ENCODE measurements at regions not wholly inside any gene's neighbourhood (a gene's known extent, or its start where the extent isn't known, plus 50 kb on each side); places are given as distances from the start of the nearest gene placed in this dataset.

- H4K20me1 ChIP-seq (ENCODE audit: insufficient read depth), result no peaks in the 10 kb centered on the region
- ChIA-PET CTCF (no interaction called here), POLR2A (ENCODE audit: unreplicated experiment) (no interaction called here)
- H2AFZ ChIP-seq, result no peak overlapping the region
- BruUV-seq (replicated peaks), result no TSS peak
- no peak overlapping the region for H3K27ac ChIP-seq
- intact Hi-C loops (cut with micrococcal nuclease; ENCODE audit: unreplicated experiment), result no loop called here
- no peak for TF ChIP-seq EZH2 (IDR thresholded peaks at IDR 0.05; ENCODE audit: low read depth)
- TF ChIP-seq CTCF (conservative IDR thresholded peaks at IDR 0.05), result no peak
- H3K4me3 ChIP-seq, result no peak overlapping the region
- H3K4me1 ChIP-seq (replicated peaks; ENCODE audit: insufficient read depth), result peaks cover 32% of the 10 kb centered on the region
- H3K9me3 ChIP-seq (ENCODE audit: insufficient read depth, low read depth), result no peaks in the 10 kb centered on the region
- no peaks in the 10 kb centered on the region for H3K79me2 ChIP-seq (ENCODE audit: low read depth)
- H3K4me2 ChIP-seq, result no peak overlapping the region
- H3K9me2 ChIP-seq (ENCODE audit: insufficient read depth), result no peaks in the 10 kb centered on the region
- H3F3A ChIP-seq (ENCODE audit: insufficient read depth, low read depth), result peaks cover 27% of the 10 kb centered on the region; the same call in 1 of the 2 replicates
- no peaks in the 10 kb centered on the region for H3K27me3 ChIP-seq (ENCODE audit: insufficient read depth, low read depth)
- DNase-seq, result no peak
- no peaks in the 10 kb centered on the region for H3K36me3 ChIP-seq (ENCODE audit: low read depth)
These were observed 151.9 kb downstream of the TLR5 start for GRCh38 chr1:222991177-222991576.

DNA sequence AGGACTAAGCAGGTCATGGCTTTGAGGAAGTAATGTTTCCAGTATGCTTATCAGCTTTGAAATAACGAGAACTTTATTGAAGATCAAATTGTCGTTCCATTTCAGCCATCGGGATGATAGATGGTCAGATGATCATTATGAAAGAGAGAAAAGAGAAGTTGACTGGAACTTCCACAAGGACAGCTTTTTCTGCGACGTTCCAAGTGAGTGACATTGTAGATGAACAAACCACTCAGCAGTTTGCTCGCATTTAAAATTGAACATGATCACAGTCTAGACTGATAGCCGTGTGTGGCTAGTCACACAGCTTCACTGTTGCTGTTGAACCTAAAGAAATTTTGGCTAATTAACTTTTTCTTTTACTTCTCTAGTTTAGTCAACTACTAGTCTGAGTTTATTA is 151.1 kb downstream of the TLR5 start:
- DNase-seq, result no peak
- TF ChIP-seq EZH2 (IDR thresholded peaks at IDR 0.05; ENCODE audit: low read depth) (no peak), CTCF (conservative IDR thresholded peaks at IDR 0.05) (no peak)
- ChIA-PET POLR2A (ENCODE audit: unreplicated experiment) (no interaction called here), CTCF (interaction anchor here (0.7 kb wide), 1 partner anchor 189 kb away, joined by 5 read pairs; no protein-coding TSS in a partner anchor)
- Histone ChIP-seq H3K9me3 (ENCODE audit: insufficient read depth, low read depth) (no peaks in the 10 kb centered on the region), H3K4me1 (replicated peaks; ENCODE audit: insufficient read depth) (peaks cover 37% of the 10 kb centered on the region), H3K27ac (no peak overlapping the region), H3K4me3 (no peak overlapping the region), H2AFZ (no peak overlapping the region), H3K9me2 (ENCODE audit: insufficient read depth) (no peaks in the 10 kb centered on the region), H3K4me2 (no peak overlapping the region), H3F3A (ENCODE audit: insufficient read depth, low read depth) (peaks cover 27% of the 10 kb centered on the region; the same call in 1 of the 2 replicates), H3K27me3 (ENCODE audit: insufficient read depth, low read depth) (no peaks in the 10 kb centered on the region), H4K20me1 (ENCODE audit: insufficient read depth) (no peaks in the 10 kb centered on the region), H3K79me2 (ENCODE audit: low read depth) (no peaks in the 10 kb centered on the region), H3K36me3 (ENCODE audit: low read depth) (no peaks in the 10 kb centered on the region)
- intact Hi-C loops (cut with micrococcal nuclease; ENCODE audit: unreplicated experiment), result no loop called here
- BruUV-seq (replicated peaks), result no TSS peak

DNA sequence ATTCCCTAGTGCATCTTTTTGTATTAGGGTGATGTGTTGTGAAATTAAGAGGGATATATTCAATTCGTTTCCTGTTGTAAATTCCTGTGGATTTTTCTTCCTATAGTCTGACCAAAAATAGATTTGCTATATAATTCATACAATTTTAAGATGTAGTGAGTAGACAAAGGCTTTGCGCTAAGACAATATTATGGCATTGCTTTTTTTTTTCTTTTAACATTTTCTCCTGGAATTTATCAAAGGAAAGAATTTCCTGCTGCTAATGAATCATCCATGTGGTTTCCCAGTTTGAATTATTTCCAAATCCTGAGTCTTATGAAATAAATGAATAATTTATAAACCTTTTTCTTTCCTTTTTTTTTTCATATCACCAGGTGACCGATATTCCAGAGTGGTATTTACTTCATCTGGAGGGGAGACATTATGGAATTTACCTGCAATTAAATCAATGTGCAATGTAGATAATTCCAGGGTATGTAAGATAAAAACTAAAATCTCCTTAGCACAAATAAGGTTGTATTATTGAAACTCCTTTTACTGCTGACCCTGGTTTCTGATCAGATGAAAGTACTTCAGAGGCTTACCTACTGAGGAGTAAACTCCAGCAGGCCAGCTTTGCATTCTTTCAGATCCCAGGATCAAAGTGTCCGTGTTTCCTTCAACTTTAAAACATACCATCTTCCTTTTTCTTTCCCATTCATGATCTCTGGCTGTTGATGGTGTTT is 148.4 kb downstream of the TLR5 start:
- Histone ChIP-seq H3K4me1 (replicated peaks; ENCODE audit: insufficient read depth) (peaks cover 37% of the 10 kb centered on the region), H3F3A (ENCODE audit: insufficient read depth, low read depth) (peaks cover 21% of the 10 kb centered on the region; the same call in 1 of the 2 replicates), H4K20me1 (ENCODE audit: insufficient read depth) (no peaks in the 10 kb centered on the region), H3K4me2 (peak overlapping the region; percentile 58), H3K9me3 (ENCODE audit: insufficient read depth, low read depth) (no peaks in the 10 kb centered on the region), H3K36me3 (ENCODE audit: low read depth) (no peaks in the 10 kb centered on the region), H3K9me2 (ENCODE audit: insufficient read depth) (no peaks in the 10 kb centered on the region), H3K27me3 (ENCODE audit: insufficient read depth, low read depth) (no peaks in the 10 kb centered on the region), H3K27ac (peak overlapping the region; percentile 76), H3K4me3 (no peak overlapping the region), H3K79me2 (ENCODE audit: low read depth) (no peaks in the 10 kb centered on the region), H2AFZ (no peak overlapping the region)
- intact Hi-C loops (cut with micrococcal nuclease; ENCODE audit: unreplicated experiment), result loop anchor here (5.0 kb wide), 1 partner anchor 202 kb away; no protein-coding TSS in a partner anchor
- DNase-seq, result peak in 1 of 2 experiments; percentile 66
- CTCF ChIA-PET, result no interaction called here
- no TSS peak for BruUV-seq (replicated peaks)
- POLR2A ChIA-PET (ENCODE audit: unreplicated experiment), result no interaction called here
- no peak for TF ChIP-seq CTCF (conservative IDR thresholded peaks at IDR 0.05)
- no peak for TF ChIP-seq EZH2 (IDR thresholded peaks at IDR 0.05; ENCODE audit: low read depth)

Data from PC-9 (cell line).